ENCODE measurements at regions not wholly inside any gene's neighbourhood (a gene's known extent, or its start where the extent isn't known, plus 50 kb on each side); places are given as distances from the start of the nearest gene placed in this dataset.

GRCh38 chr2:217429981-217430500 is 570.2 kb upstream of the TNP1 start:
- in situ Hi-C loops (cut with HindIII; ENCODE audit: low sequenced_read_pairs): no loop called here

GRCh38 chr2:217421834-217422233 is 562.0 kb upstream of the TNP1 start:
- in situ Hi-C loops (cut with HindIII; ENCODE audit: low sequenced_read_pairs): no loop called here

GRCh38 chr2:217420854-217421253 is 561.0 kb upstream of the TNP1 start:
- in situ Hi-C loops (cut with HindIII; ENCODE audit: low sequenced_read_pairs): no loop called here

GRCh38 chr2:217419055-217419671 is 559.3 kb upstream of the TNP1 start:
- in situ Hi-C loops (cut with HindIII; ENCODE audit: low sequenced_read_pairs): no loop called here

- in situ Hi-C loops (cut with HindIII; ENCODE audit: low sequenced_read_pairs): no loop called here
Observed at GRCh38 chr2:217418544-217418943, 558.7 kb upstream of the TNP1 start.

- in situ Hi-C loops (cut with HindIII; ENCODE audit: low sequenced_read_pairs): no loop called here
Observed at GRCh38 chr2:217418090-217418489, 558.2 kb upstream of the TNP1 start.

- in situ Hi-C loops (cut with HindIII; ENCODE audit: low sequenced_read_pairs): no loop called here
Observed at GRCh38 chr2:217417536-217417935, 557.7 kb upstream of the TNP1 start.

GRCh38 chr2:217415316-217415715 is 555.5 kb upstream of the TNP1 start:
- in situ Hi-C loops (cut with HindIII; ENCODE audit: low sequenced_read_pairs): no loop called here

GRCh38 chr2:217414429-217414828 is 554.6 kb upstream of the TNP1 start:
- in situ Hi-C loops (cut with HindIII; ENCODE audit: low sequenced_read_pairs): no loop called here

GRCh38 chr2:217413193-217413592 is 553.3 kb upstream of the TNP1 start:
- in situ Hi-C loops (cut with HindIII; ENCODE audit: low sequenced_read_pairs): no loop called here

GRCh38 chr2:217412721-217413120 is 552.9 kb upstream of the TNP1 start:
- in situ Hi-C loops (cut with HindIII; ENCODE audit: low sequenced_read_pairs): no loop called here

GRCh38 chr2:217412277-217412676 is 552.4 kb upstream of the TNP1 start:
- in situ Hi-C loops (cut with HindIII; ENCODE audit: low sequenced_read_pairs): no loop called here

GRCh38 chr2:217410681-217410960 is 550.8 kb upstream of the TNP1 start:
- in situ Hi-C loops (cut with HindIII; ENCODE audit: low sequenced_read_pairs): no loop called here

- in situ Hi-C loops (cut with HindIII; ENCODE audit: low sequenced_read_pairs): no loop called here
Observed at GRCh38 chr2:217409949-217410680, 550.3 kb upstream of the TNP1 start.

- in situ Hi-C loops (cut with HindIII; ENCODE audit: low sequenced_read_pairs): no loop called here
Observed at GRCh38 chr2:217407362-217407761, 547.5 kb upstream of the TNP1 start.

- in situ Hi-C loops (cut with HindIII; ENCODE audit: low sequenced_read_pairs): no loop called here
Observed at GRCh38 chr2:217404236-217404760, 544.4 kb upstream of the TNP1 start.

- in situ Hi-C loops (cut with HindIII; ENCODE audit: low sequenced_read_pairs): no loop called here
Observed at GRCh38 chr2:217402761-217403383, 543.0 kb upstream of the TNP1 start.

GRCh38 chr2:217402144-217402543 is 542.3 kb upstream of the TNP1 start:
- in situ Hi-C loops (cut with HindIII; ENCODE audit: low sequenced_read_pairs): no loop called here

GRCh38 chr2:217399291-217399690 is 539.4 kb upstream of the TNP1 start:
- in situ Hi-C loops (cut with HindIII; ENCODE audit: low sequenced_read_pairs): no loop called here

GRCh38 chr2:217398860-217399259 is 539.0 kb upstream of the TNP1 start:
- in situ Hi-C loops (cut with HindIII; ENCODE audit: low sequenced_read_pairs): no loop called here

- in situ Hi-C loops (cut with HindIII; ENCODE audit: low sequenced_read_pairs): no loop called here
Observed at GRCh38 chr2:217398101-217398500, 538.2 kb upstream of the TNP1 start.

- in situ Hi-C loops (cut with HindIII; ENCODE audit: low sequenced_read_pairs): no loop called here
Observed at GRCh38 chr2:217396586-217396985, 536.7 kb upstream of the TNP1 start.

All from endothelial cell of hepatic sinusoid (primary cell).